DMS114 treated with DMSO at 0.1 percent for 48 hours (cell line): ENCODE measurements at regions not wholly inside any gene's neighbourhood (a gene's known extent, or its start where the extent isn't known, plus 50 kb on each side); places are given as distances from the start of the nearest gene placed in this dataset.
"Not testable (repeated sequence)": the region's sequence is repeated elsewhere in the genome, so short reads cannot be mapped to it uniquely, and the experiment has no call there.

ENCODE experiments used
- DNase-seq: peaks from one replicate; lab custom pipeline; 2025; ENCODE audit not compliant: unreplicated experiment; lab: John Stamatoyannopoulos, UW

DNA sequence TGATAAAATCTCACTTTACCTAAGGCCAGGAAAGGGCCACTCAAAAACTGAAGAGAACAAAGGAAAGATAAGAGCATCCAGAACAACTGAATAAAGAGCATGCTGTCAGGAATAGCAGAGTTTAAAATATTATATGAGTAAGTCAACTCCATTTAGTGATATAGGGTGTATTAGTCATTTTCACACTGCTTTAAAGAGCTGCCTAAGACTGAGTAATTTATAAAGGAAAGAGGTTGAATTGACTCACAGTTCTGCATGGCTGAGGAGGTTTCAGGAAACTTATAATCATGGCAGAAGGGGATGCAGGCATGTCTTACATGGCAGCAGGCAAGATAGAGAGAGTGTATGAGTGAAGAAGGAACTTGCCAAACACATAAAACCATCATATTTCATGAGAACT lies 778.0 kb upstream of the NECTIN3 start:
- no peak for DNase-seq

DNA sequence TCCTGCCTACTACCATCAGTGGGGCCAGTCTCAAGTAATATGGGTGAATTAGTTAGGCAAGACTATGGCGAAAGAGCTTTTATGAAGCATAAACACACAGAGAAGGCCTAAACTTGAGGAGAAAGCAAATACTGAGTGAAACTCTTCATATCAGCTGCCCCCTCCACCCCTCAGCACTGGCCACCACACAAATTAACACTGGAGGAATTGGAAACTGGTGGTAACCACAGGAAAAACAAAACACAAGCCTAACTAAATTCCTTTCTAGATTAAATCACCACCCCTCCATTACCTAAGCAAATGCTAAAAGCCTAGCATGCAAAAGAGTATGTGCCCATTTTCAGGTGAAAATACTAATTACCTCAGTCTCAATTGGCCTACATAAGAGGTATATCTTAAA lies 774.7 kb upstream of the NECTIN3 start:
- no peak for DNase-seq

DNA sequence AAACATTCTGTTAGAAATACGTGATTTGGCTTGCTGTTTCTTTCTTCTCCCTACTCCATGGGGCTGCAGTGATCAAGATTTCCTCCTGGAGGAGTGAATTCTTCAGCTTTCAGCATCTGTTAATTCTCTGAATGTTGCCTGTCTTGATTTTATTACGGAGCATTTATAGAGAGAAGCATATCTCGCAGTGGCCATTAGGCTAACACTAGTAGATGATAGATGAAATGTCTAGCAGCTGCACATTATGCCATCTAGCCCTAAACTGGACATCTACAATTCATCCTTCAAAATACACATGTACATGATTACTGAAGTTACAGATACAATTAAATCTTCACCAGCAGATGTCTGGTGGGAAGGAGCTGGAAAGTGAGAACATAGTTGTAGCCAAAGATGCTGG lies 769.8 kb upstream of the NECTIN3 start:
- no peak for DNase-seq

DNA sequence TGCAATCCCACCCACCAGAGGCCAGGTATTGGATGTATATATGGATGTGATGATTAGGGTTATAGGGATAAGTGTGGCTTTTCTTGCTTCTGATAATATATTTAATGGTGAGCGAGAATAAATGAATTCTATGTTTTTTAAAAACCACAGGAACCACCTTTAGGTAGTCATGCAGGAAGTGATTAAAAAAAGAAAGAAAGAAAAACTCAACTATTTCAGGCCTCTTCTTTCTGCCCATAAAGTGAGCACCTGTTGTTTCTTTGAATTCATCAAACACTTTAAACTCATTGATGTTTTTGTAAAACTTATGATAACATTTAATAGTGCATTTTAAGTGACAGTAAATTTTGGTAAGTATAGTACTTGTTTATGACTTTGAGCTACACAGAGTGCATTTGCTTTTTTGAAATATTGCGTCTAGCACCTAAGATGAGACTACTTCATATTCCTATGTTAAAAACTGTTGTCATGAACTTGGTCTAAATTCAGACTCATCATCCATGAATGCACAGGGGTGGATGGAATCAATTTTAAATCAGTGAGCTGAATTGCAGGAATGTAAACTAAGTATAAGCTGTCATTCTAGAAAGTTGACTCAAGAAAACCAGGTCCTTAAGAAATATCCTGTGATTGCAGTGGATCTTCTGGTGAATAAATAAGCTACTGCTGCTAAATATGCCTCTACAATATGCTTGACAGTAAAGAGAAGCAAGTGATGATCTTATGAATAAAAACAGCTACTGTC lies 764.4 kb upstream of the NECTIN3 start:
- no peak for DNase-seq

DNA sequence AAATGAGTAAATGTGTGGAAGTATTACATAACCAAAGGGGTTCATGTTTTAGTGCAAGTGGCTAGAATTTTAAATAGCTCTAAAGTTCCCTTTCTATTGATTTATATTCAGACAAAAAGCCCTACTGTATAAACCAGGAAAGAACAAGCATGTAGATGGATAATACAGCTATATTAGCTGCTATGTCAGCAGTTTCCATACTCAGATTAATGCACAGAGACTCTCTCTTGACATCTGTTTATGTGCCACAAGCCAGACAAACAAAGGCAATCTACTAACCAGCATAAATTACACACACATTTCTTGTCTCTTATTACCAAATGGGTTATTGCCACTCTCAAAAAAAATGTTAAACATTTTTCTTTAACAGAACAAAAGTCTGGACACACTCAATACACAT lies 760.1 kb upstream of the NECTIN3 start:
- DNase-seq, result no peak

DNA sequence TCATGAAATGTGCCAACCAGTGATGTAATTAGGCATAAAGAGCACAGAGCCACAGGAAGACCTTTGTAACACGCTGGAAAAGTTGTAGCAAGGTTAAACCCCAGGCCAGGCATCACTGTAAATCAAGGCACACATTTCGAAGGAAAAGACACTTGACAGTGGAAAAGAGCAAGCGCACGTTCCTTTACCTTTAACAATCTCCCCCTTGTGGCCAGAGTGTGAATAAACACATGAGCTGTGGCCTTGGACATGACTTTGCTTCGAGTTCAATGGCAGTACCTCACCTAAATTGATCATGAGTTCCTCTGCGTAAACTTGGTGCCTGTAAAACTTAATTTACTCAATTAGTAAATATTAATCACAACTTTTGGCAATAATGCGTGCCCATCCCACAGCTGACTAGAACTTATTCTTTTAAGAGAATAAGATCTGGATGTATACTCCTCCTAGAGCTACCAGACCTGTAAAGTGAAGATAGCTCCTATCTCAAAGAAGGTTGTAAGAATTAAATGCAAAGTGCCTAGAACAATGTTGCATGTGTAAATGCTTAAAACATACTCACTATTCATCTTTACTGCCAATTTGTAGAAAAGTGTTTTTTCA lies 757.0 kb upstream of the NECTIN3 start:
- peak; percentile 56 for DNase-seq

DNA sequence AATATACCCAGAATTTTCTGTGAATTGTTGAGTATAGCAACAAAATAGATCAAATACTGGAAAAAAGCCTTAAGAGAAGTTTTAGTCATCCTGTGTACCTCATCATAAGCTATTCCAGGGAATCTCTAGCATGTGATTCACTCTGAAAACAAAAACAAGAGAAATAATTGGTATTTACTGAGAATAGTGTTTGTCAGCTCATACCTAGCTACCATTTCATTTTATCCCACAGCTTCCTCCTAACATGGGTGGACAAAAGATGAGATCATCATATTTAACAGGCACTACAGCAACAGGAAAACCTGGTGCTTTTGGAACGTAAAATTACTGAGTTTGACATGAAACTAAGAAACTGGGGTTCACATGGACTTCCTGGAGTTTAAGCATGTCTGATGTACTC lies 753.5 kb upstream of the NECTIN3 start:
- no peak for DNase-seq

DNA sequence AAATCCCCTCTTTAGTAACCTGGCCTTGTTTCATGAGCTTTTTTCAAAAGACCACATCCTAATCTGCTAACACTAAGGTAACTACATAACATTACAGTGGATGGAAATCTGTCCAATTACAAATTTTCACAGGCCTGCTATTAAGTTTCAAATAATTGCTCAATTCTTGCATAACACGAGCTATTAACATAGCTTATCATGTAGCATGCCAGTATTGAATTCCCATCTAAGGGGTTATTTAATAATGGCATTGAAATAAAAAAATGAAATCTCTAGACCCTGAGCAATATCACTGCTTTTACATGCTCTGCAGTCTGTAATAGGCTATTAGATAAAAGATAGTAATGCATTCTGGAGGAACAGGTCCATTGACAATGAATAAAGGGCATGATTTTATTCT lies 748.3 kb upstream of the NECTIN3 start:
- DNase-seq, result no peak

DNA sequence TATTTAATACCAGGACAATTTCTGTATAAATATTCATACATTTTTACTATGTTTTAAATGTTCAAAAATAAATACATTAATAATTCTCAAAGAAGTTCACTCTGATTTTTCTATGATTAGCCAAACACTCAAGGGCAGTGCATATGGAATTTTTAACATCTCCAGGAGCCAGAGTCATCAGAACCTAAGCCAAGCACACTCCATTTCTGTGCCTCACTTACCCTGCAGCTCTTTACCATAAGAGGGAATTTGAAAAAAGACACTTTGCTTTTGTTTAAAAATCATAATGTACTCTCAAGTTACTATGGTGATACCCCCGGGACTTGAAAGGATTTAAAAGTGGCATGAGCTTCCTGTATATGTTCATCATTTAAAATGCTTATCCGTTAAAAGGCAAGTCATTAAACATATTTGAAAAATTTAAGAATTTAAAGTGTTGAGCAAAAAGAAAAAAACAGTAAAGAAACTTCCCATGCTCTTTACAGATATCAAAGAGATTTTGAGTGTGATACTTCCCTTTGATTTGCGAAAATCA lies 747.4 kb upstream of the NECTIN3 start:
- no peak for DNase-seq

DNA sequence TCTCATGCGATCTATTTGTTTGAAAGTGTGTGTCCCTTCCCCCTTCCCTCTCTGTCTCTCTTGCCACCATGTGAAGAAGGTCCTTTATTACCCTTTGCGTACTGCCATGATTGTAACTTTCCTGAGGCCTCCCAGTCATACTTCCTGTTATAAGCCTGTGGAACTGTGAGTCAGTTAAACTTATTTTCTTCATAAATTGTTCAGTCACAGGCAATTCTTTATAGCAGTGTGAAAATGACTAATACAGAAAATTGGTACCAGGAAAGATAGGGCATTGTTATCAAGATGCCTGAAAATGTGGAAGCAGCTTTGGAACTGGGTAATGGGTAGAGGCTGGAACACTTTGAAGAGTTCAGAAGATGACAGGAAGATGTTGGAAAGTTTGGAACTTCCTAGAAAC lies 743.7 kb upstream of the NECTIN3 start:
- DNase-seq, result no peak

DNA sequence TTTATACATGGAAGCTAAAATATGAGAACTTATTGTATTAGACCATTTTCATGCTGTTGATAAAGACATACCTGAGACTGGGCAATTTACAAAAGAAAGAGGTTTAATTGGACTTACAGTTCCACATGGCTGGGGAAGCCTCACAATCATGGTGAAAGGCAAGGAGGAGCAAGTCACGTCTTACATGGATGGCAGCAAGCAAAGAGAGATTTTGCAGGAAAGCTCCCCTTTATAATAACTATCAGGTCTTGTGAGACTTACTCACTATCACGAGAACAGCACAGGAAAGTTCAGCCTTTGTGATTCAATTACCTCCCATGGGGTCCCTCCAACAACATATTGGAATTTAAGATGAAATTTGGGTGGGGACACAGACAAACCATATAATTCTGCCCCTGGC lies 740.1 kb upstream of the NECTIN3 start:
- DNase-seq, result not testable (repeated sequence)

DNA sequence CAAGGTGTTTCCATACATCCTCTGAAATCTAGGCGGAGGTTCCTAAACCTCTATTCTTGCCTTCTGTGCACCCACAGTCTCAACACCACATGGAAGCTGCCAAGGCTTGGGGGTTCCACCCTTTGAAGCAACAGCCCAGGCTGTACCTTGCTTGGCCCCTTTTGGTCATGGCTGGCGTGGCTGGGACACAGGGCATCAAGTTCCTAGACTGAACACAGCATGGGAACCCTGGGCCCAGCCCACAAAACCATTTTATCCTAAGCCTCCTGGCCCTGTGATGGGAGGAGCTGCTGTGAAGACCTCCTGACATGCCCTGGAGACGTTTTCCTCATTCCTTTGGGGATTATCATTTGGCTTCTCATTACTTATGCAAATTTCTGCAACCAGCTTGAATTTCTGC lies 739.0 kb upstream of the NECTIN3 start:
- DNase-seq, result no peak

DNA sequence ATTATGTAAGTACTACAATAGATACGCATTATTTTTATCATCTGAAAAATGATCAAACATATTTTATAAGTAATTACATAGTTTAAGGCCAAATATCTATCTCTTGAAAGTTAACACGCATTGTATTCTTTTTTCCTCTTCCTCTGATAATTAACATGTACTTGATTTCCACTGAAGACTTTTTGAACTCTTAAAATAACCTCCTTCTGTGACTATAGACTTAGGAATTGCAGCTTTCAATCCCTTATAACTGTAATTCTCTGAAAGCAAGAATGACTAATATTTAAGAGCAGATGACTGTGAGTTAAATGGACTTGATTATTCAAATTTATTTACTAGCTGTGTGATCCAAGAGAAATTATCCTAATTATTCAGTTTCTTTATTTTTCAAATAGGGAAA lies 730.6 kb upstream of the NECTIN3 start:
- no peak for DNase-seq

DNA sequence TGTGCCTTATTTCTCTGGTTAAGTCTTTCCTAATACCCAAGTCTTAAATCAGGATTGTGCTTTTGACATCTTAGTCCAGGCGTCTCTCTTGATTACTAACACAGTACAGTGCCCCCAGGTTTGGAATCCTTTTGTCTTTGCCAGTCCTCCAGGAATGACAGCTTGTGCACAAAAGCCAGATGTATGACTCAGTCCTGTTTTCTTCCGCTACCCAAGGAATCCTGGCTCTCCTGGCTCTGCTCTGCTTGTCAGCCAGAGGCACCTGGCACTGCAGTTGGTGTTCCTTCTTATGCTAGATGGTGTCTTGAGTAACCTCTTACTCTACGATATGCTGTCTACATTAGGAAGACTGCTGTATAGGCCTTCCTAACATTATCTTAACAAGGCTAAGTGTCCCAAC lies 728.2 kb upstream of the NECTIN3 start:
- no peak for DNase-seq

DNA sequence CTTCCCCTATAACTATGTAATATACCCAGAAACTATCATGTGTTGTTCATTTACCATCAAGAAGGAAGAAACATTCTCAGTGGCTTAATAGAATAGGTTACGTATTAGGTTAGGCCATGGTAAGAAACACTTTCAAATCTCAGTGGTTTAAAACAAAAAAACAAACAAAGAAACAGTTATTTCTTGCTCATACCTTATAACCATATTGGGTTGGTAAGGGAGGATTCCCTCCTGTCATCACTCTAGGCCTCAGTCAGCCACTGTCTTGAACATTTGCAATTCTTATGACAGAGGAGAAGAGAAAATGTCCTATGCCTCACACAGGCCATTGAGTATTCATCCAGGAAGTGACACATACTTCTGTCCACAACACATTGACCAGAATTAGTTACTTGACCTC lies 727.7 kb upstream of the NECTIN3 start:
- DNase-seq, result no peak

DNA sequence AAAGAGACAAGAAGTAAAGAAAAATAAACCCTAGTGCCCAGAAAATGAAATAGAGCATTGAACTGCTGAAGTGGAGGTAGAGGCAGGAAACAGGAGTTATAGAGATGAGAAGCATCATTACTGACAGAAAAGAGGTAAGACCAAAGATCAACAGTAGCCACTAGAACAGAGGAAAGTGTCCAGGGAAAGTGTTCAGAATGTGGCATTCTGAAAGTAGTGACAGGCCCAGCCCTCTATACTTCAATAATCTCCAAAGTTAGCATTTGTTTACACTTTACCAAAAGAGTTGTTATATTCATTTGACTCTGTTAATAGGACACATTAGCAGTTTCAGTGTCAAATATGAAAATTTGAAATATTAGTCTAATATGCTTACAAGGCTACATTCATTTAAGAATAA lies 727.1 kb upstream of the NECTIN3 start:
- DNase-seq, result no peak

DNA sequence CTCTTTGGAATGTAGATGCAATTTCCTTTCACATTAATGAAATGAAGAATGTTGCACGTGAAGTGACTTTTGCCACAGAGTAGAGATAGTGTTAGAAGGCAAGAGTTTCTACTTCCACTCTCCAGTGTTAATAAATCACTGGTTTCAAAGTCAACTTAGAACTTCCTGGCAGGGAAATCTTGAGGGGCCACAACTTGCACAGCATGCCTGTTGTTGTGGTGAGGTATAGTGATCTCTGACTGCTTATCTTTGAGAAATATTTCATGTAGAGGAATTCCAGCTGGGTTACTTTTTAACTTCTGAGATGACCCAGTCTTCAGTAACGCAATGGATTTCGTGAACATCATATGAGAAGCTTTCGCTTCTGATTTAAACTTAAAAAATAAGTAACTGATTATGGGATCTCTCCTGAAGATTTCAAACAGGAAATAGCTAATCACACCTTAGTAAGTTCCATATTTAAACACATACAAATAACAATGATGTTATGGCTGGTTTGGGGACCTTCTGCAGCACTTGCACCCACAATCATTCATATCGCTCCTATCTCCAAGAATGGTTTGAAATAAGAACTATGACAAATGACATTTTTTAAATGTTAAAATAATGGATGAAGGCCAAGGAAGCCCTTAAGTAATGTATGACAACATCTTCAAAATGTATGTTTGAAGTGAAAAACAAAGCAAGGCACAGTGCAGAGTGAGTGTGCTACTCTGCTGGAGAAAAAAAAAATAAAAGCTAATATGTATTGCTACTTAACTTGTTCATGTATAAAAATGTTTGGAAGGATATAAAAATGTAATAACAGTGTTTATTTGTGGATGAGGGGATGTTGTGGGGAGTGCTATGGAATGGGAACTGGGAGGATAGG lies 726.5 kb upstream of the NECTIN3 start:
- no peak for DNase-seq

DNA sequence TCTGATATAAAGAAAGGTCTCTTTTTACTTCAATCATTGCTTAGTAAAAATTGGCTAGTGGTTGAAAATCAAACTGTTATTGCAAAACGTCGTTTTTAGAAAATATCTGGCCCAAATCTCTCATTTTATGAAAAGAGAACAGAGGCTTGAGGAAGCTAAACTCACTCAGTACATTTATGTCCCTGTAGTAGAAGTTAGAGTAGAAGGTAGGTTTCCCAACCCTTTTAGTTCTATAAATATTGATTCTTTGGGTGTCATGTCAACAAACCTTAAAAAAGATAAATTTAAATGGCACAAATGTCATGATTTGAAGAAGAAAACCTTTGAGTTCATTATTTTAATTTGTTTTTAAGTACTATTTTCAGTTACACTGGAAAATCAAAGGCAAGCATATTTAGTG lies 722.3 kb upstream of the NECTIN3 start:
- no peak for DNase-seq

DNA sequence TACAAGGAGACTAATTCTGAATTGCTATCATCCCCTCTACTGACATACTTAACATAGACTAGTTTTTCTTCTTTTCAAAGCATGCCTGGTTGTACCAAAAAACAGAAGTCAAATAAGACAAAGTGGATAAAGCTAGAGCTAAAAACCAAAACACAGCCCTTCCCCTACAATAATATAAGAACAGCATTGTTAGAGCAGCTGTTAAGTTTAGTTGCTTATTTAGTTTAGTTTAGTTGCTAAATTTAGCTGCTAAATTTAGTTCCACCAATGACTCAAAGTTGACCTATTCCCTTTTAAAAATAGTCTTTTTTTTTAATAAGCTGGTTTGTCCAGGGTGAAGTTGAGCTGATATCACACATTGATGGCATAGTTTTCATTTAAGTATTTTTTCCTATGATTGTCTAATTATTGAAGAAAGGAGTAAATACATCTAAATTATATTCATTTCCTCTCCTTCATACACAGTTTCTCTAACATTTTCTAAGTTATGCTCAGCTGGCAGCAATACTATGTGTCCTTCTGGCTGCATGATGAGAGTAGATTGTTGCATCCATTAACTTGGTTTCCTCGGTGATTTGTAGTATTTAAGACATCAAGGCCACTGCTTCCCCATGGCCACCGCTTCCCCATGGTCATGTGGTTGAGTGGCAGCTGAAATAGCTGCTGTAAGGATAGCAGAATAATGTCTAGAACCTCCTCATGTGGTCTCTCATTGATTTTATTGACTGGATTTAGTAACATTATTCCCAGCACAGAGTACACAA lies 718.6 kb upstream of the NECTIN3 start:
- DNase-seq, result no peak

DNA sequence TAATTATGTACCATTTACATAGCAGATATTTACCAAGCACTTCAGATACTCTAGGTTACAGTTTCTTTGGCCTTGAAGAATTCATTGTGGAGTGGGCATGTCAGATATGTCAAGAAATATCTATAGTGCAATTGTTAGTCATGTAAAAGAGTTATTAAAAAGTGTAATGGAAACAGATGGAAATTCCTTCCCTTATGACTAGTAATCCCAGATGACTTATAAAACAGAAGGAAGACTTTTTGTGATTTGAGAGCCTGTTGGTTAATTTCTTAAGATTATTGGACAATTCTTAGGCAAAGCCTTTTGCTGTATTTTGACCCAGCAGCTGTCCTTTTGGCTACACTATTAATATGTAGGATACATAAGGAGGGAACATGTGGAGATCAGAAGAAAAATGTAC lies 708.9 kb upstream of the NECTIN3 start:
- no peak for DNase-seq

DNA sequence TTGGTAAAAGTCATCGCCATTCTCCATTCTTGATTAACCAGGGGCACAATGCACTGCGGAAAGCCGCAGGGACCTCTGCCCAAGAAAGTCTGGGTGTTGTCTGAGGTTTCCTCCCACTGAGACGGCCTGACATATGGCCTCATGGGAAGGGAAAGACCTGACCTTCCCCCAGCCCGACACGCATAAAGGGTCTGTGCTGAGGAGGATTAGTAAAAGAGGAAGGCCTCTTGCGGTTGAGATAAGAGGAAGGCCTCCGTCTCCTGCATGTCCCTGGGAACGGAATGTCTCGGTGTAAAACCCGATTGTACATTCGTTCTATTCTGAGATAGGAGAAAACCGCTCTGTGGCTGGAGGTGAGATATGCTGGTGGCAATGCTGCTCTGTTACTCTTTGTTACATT lies 704.3 kb upstream of the NECTIN3 start:
- DNase-seq, result not testable (repeated sequence)
